ENCODE measurements at regions not wholly inside any gene's neighbourhood (a gene's known extent, or its start where the extent isn't known, plus 50 kb on each side); places are given as distances from the start of the nearest gene placed in this dataset.
A peak's percentile ranks its signal among the peaks of the same experiment; 100 is the strongest.

DNA sequence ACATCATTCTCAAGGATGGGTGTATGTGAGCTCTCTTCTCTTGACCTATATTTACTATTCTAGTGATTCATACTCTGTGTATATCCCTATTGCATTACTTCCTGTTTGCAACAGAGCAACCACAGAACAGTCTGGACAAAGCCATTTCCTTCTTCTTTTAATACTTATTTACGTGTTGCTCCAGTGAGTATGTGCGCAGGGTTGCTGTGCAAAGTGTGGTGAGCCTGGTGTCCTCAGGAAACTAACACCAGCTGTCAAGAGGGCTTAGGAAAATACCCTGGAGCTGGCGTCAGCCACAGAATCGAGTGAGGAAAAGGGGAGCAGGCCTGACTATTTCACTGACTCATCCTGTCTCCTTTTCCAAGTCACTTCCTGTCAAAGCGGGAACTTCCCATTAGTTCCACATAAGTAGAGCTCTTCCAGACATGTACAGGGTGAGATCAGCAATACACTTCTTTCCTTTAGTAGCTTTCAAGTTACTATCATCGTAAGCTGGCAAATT lies 214.1 kb upstream of the COPS8 start:
- peak; percentile 96 for DNase-seq (ENCODE audit: low read depth)

DNA sequence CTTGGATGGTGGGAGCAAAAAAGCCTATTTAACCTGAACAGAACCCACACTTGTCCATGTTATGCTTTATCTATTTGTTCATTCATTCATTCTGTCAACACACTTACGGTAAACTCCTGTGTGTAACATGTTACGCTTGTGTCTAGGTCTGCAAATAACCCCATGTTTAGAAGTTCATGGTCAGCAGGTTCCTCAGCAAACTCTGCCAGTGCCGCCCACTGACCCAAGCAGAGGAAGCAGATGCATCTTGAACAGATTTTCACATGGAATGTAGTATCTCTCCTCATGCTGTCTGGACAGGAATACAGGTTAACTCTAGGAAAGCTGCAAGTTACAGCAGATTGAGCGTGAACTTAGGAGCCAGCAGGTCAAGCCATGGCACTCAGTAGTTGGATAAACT lies 213.7 kb upstream of the COPS8 start:
- DNase-seq (ENCODE audit: low read depth): no peak

DNA sequence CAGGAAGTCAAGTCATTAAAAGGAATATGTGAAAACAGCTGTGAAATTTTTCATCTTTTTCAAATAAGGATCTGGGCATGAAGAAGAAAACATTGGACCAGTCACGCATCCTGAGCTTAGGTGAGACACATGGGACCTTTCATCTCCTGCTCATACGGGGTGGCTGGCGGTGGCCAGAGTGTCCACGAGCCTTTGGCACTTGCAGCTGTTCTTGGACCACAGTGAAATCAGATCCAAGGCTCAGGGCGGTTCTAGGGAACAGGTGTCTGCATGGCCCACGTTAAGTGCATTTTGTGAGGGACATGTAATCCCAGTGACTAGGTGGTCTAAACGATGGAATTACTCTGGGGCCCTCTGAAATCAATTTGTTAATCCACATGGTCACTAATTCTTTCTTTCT lies 212.7 kb upstream of the COPS8 start:
- no peak for DNase-seq (ENCODE audit: low read depth)

DNA sequence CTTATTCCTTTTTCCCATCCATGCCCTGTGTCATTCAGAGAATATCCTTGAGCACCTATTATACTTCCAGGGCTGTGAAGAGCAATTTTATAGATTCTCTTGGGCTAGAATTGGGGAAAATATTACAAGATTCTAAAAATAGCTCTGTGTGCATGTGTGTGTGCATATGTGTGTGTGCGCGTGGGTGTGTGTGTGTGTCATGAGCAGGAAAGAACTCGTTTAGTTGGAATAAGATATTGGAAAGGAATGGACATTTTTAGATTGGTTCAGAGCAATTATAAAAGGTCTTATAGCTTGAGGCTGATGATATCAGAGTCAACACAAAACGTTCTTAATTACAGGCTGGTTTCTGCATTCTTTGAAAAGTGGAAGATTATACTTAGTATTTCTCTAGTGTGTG lies 212.1 kb upstream of the COPS8 start:
- DNase-seq (ENCODE audit: low read depth): no peak

DNA sequence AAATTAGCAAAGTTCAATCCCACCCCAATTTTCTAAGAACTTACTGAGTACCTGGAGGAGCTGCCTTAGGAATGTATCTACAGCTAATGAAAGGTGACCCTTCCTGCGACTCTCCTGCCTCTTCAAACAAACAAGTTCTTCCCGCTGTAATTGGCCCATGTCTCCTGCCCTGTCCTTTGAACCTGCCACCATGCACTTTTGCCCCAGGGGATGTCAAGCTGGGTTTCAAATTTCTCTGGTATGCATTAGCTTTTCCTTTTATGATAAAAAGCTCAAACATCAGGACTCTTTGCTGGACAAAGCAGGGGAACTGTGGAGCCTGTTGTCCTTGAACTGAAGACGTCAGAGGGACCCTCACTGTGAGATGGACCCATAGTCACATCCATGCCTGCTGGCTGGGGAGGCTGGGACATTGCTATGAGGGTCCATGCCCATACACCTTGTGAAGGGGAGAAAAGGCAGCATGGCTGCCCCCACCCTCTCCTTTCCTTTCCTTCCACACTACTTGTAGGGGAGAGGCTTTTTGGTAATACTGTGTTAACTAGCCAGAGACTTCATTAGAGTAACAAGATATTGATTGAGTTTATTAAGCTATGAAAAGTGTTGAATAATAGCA lies 210.7 kb upstream of the COPS8 start:
- DNase-seq (ENCODE audit: low read depth): peak; percentile 47

DNA sequence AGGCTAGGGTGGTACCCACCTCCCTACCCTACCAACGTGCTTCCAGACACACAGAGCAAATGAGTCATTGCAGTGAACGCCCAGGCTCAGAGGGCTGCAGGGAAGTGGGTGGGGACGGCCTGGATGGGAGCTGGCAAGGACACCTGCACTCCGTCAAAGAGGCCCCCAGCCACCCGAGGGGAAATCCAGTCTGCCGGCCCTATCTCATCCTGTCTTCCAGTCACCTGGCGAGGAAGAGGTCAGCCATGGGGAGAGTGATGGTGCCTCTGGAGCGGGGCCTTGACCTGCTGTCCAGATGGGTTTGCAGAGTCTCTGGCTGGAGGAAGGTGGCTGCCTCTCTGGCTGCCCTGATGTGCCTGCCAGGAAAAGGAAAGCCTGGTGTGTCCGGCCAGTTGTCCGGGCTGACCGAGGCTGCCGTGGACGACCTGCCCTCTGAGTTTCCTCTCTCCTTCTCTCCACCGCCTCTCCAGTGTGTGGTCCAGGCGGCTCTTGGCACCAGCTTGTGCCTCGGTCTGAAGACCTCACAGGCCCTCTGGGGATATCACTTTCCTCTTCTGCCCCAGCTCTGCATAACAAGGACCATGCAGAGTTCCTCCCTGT lies 209.7 kb upstream of the COPS8 start:
- DNase-seq (ENCODE audit: low read depth): no peak

DNA sequence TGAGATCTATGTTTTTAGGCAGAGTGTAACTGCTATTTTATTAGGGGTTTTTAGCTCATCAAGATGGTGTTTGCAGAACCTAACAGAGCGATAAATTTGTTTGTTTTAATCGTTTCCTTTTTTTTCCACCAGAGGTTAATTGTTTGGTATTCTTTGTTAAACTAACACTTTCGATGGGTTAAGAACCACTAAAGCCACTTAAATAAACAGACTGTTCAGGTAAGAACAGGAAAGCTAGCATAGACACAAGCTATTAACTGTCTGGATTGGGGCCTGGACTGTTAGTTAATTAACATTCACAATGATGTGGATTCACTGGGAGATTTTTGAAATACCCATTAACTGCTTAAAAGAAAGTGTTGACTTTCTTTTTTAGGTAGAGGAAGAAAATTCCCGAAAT lies 209.0 kb upstream of the COPS8 start:
- DNase-seq (ENCODE audit: low read depth): no peak

DNA sequence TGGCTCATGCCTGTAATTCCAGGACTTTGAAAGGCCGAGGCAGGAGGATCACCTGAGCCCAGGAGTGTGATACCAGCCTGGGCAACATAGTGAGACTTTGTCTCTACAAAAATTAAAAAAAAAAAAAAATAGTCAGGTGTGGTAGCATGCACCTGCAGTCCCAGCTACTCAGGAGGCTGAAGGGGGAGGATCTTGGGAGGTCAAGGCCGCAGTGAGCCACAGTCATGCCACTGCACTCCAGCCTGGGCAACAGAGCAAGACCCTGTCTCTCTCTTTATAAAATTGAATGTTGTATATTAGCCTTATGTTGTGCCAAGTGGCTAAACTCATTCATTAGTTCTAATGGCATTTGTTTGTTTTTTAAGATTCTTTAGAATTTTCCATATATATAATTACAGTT lies 207.7 kb upstream of the COPS8 start:
- DNase-seq (ENCODE audit: low read depth): no peak

DNA sequence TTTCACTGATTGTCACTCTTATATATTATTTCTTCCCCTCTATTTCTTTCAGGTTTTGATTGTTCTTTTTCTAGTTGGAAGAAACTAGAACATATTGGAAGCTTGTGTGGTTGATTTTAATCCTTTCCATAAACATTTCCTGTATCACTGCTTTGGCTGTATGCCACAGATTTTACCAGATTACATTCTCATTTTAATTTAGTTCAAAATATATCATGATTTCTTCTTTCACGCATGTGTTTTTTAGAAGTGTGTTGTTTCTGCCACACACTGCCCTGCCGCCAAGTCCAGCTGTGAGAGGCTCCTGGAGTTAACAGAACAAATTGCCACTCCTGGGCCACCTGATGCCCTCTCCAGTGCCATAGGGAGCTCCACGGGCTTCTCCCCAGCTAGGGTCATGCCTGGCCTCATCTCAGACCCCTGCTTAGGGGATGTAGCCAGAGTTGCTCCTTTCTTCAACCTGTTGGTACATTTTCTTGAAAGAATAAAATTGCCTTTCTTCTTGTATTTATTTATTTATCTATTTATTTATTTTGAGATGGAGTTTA lies 206.2 kb upstream of the COPS8 start:
- DNase-seq (ENCODE audit: low read depth): no peak

DNA sequence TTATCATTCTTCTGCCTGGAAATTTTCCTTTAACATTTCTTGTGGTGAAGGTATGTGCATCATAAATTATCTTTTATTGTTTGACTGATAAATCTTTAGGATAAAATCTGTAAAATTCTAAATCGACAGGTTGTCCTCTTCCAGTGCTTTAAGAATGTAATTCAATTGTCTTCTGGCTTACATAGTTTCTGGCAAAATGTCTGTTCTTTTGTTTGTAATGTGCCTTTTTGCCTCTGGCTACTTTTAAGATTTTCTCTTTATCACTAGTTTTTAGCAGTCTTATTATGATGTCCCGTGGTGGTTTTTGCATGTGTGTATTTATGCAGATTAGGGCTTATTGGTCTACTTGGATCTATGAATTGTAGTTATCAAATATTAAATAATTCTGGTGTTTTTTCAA lies 203.6 kb upstream of the COPS8 start:
- DNase-seq (ENCODE audit: low read depth): peak; percentile 9

DNA sequence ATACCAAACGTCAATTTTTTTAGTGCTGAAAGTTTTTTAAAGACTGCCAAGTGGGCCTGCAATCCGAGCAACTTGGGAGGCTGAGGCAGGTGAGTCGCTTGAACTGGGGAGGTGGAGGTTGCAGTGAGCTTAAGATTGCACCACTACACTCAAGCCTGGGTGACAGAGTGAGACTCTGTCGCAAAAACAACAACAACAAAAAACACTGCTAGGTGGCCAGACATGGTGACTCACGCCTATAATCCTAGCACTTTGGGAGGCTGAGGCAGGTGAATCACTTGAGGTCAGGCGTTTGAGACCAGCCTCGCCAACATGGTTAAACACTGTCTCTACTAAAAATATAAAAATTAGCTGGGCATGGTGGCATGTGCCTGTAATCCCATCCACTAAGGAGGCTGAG lies 202.8 kb upstream of the COPS8 start:
- DNase-seq (ENCODE audit: low read depth): peak; percentile 65

DNA sequence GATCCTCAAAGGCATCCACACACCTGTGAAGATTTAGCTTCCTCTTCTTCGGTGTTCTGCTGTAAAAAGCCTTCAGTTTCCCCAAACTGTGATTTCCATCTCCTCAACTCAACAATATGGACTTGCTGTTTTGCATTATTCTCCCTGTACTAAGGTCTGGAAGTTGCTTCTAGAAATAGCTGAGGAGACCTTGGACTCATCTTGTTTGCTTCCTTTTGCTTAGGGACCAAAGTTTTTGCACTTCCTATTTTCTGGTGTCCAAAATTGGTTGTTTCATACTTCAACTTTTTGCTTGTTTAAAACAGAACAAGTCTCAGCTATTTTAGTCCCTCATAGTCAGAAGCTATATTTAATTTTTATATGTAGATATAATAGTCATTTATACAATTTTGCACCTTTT lies 201.9 kb upstream of the COPS8 start:
- no peak for DNase-seq (ENCODE audit: low read depth)

DNA sequence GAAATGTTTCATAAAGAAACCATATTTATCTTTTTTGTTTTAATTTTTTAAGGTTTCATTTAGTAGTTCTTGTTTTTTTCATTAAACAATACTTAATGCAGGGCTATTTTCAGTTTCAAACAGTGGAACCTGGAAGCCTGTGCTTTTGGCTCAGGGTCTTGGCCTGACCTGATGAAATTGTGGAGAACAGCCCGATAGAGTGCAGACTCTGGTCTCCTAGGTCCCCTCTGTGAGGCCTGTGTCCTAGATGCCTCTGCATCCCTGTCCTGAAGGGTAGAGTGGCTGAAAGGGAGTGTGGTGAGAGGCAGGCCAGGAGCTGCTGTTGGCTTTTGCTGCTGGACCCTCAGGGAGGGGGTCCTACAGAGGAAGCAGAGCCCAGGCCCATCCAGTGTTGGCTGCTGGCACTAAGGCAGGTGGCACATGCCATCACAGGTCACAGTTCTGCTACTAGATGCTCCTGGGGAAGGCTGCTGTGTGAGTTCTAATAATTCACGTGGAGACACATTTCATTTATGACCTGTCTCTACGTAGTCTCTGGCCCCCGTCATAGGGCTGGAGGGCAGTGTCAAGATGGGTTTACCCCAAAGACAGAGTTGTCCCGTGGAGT lies 201.0 kb upstream of the COPS8 start:
- no peak for DNase-seq (ENCODE audit: low read depth)

DNA sequence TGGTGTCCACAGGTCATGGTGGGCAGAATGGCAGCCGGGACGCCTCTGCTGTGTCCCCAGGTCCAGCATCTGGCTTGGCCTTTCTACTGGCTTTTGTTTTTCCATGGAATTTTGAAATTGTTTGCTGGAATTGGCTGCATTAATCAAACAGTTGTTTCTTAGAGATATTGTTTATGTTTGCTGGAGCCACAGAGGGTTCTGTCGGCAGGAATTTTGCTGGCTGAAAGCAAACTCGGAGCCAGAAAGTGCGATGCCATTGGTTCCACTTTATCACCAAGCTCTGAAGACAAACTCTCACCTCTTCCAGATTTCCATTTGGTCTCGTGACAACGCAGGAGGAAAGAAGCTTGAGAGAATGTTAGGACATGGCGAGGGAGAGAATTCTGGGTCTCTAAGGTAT lies 199.2 kb upstream of the COPS8 start:
- DNase-seq (ENCODE audit: low read depth): no peak

DNA sequence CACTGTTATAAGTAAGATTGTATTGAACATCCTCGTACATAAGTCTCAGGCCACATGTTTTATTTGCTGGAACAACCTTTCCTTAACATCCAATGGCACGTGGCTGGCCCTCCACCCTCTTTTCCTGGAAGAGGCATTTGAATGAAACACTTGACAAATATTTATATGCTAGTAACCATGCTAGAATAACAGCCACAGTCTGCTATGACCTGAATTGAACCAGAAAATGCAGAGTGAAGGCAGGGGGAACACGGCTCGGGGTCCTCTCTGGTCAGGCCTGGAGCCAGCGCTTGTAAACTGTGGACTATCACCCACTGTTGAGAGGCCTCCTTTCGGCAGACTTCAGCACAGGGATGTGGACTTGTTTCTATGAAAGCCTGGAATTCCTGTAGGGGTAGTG lies 198.2 kb upstream of the COPS8 start:
- peak; percentile 51 for DNase-seq (ENCODE audit: low read depth)

DNA sequence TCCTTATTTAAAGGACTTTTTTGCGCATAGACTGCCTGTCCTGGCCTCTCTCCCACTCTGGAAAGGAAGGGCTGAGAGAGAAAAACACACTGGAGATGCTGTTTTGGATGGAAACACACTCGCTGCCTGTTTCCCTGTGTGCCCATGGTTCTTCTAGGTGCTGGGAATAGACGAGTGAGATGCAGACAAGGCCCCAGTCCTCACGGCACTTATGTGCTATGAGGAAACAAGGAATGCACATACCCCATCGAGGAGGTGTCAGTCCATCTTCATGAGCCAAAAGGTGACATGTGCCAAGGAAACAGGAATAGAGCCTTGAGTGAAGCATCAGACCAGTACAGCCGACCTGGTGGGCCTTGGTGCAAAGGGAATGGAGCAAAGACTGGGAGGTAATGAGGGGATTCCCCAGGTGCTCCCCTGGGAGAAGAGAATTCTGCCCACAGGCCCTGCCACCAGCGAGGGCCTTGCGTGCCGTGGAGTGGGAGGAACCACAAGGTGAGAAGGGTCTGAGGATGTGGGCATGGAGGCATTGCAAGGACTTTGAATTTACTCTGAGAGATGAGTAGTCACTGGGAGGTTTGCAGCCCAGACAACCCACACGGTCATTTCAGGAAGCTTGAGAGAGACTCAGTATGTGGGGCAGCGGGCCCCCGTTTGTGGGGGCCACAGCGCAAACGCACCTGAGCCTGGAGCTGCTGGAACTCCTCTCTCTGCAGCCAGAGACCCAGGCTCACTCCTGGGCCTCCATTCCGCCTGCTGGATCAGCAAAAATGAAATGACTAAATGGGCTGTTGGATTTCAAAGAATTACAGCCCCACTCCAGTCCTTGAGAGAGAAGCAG lies 197.5 kb upstream of the COPS8 start:
- DNase-seq (ENCODE audit: low read depth): no peak

DNA sequence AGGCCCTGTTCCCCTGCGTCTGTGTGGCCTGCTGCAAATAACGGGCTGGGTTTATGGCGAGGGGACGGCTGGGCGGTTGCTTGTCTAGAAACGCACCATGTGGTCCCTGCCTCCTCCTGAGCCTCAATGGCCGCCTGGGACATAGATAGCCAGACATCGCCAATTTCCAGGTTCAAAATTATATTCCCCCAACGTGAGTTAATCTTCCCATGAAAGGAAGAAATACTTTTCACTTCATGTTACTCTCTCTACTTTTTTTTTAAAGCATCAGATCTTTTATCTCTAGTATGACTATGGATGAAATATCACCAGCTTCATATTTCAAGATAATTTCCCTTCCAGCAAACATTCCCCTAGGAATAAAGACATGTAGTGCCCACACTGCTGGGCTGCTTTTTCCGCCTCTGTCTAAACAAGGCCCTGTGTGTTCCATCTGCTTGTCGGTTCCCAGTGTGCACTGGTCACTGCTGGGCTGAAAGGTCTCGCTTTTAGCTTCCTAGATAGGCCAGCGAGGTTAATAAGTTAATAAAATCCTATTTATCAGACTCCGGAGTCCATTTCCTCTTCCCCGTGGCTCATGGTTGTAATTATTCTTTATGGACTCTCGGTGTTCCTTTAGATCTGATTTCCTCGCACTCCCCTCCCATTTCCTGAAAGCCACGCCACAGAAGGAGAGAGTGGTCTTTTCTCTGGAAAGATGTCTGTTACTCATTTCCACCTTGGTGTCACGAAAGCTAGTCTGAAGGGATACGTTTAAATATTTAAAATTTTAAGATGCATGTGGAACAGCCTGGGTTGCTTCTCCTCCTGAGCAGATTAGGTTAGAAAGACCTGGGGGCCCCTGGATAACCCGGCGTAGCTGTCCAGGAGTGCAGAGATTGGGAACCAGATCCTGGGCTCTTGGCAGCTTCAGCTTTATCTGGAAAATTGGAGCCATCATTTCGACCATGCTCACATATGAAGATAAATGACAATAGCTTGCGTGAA lies 196.6 kb upstream of the COPS8 start:
- DNase-seq (ENCODE audit: low read depth): no peak

DNA sequence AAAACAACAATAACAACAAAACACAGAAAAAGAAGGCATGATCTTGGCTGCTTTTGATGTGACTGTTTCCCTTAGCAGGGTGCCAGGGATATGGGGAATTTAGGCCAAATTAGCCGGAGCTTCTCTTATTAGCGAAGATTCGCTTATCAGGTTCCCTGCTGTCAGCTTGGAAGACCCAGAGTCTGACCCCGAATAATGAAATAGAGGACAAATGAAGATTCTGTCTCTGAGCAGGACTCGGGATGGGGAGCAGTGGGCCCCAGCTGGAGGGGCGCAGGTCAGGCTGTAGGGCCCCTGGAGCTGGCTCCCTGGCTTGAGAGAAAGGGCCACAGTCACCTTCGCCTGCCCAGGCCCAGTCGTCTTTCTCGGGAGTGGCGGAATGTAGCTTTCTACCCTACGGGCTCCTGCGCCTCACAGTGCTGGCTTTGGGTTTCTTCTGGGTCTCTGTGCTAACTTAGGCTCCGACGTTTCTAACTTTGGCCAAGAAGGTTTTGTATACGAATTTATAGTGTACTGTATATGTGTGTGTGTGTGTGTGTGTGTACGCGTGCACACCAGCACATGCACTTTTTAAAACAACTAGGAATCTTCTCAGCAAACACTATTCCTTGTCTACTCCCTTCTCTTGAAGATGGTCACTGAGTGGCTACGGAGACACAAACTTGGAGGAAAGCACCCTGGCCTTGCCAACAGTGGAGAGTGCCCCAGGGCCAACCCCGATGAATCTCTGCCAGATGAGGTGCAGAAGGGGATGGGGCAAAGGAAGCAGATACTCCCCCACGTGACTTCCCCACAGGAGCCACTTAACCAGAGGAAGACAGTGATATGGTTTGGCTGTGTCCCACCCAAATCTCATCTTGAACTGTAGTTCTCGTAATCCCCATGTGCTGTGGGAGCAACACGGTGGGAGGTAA lies 195.6 kb upstream of the COPS8 start:
- no peak for DNase-seq (ENCODE audit: low read depth)

DNA sequence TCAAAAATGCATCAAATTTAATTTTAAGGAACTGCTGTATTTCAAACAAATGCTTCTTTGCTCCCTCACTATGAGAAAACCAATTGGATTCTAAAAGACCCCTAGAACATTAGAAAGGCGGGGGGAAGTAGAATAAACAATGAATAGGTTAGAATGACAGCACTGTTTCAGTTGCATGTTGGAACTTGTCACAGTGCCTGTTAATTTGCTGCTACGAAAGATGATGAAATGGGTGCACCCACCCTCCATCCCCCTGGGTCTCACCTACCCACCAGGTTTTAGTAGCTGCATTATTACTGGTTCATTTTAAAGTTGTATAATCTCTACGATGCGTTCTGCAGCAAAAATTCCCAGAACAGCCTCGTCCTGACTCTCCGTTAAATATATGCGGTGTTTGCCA lies 193.0 kb upstream of the COPS8 start:
- no peak for DNase-seq (ENCODE audit: low read depth)

DNA sequence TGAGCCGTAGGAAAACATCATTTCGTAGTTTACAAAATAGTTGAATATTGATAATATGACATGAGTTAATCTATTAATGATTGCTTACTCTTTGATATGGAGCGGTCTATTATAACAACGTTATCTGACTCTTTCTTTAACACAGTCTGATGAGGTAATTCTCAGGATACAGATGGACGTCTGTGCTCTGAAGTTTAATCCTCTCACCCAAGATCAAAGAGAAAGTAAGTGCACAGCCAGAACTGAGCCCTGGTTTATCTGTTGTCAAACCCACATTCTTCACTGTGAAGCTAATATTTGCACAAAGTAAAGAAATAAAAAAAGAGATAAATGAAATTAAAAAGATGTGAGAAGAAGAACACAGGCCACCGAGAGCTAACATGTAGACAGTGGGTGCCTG lies 190.9 kb upstream of the COPS8 start:
- DNase-seq (ENCODE audit: low read depth): no peak
